ENCODE measurements at regions not wholly inside any gene's neighbourhood (a gene's known extent, or its start where the extent isn't known, plus 50 kb on each side); places are given as distances from the start of the nearest gene placed in this dataset.

- Histone ChIP-seq H3K27ac (ENCODE audit: low read length) (no peak overlapping the region), H3K4me1 (ENCODE audit: insufficient read depth, low read length) (no peaks in the 10 kb centered on the region), H3K27me3 (ENCODE audit: insufficient read depth, low read length) (no peaks in the 10 kb centered on the region), H3K9ac (ENCODE audit: low read depth, low read length) (no peak overlapping the region), H3K4me3 (ENCODE audit: low read length) (no peak overlapping the region), H3K9me3 (ENCODE audit: insufficient read depth, low read depth, low read length) (peaks cover 13% of the 10 kb centered on the region), H3K36me3 (ENCODE audit: insufficient read depth, low read depth, low read length) (no peaks in the 10 kb centered on the region)
These were observed 58.5 kb downstream of the MAIP1 start for GRCh38 chr2:200013906-200014305.

- Histone ChIP-seq H3K4me1 (ENCODE audit: insufficient read depth, low read length) (0 out of 2 replicates have a peak, but pooled peaks cover 3% of the 10 kb centered on the region), H3K9me3 (ENCODE audit: insufficient read depth, low read depth, low read length) (peaks cover 5% of the 10 kb centered on the region; the same call in 1 of the 2 replicates), H3K4me3 (ENCODE audit: low read length) (no peak overlapping the region), H3K36me3 (ENCODE audit: insufficient read depth, low read depth, low read length) (no peaks in the 10 kb centered on the region), H3K27me3 (ENCODE audit: insufficient read depth, low read length) (no peaks in the 10 kb centered on the region), H3K9ac (ENCODE audit: low read depth, low read length) (no peak overlapping the region), H3K27ac (ENCODE audit: low read length) (no peak overlapping the region)
These were observed 66.2 kb downstream of the MAIP1 start for GRCh38 chr2:200021449-200022114.

- no peak overlapping the region for H3K9ac ChIP-seq (ENCODE audit: low read depth, low read length)
- no peaks in the 10 kb centered on the region for H3K9me3 ChIP-seq (ENCODE audit: insufficient read depth, low read depth, low read length)
- no peaks in the 10 kb centered on the region for H3K27me3 ChIP-seq (ENCODE audit: insufficient read depth, low read length)
- H3K4me3 ChIP-seq (ENCODE audit: low read length) = no peak overlapping the region
- 0 out of 2 replicates have a peak, but pooled peaks cover 3% of the 10 kb centered on the region for H3K4me1 ChIP-seq (ENCODE audit: insufficient read depth, low read length)
- H3K36me3 ChIP-seq (ENCODE audit: insufficient read depth, low read depth, low read length) = no peaks in the 10 kb centered on the region
- no peak overlapping the region for H3K27ac ChIP-seq (ENCODE audit: low read length)
These were observed 67.1 kb downstream of the MAIP1 start for GRCh38 chr2:200022511-200022910.

- Histone ChIP-seq H3K27me3 (ENCODE audit: insufficient read depth, low read length) (no peaks in the 10 kb centered on the region), H3K9ac (ENCODE audit: low read depth, low read length) (no peak overlapping the region), H3K9me3 (ENCODE audit: insufficient read depth, low read depth, low read length) (no peaks in the 10 kb centered on the region), H3K4me1 (ENCODE audit: insufficient read depth, low read length) (0 out of 2 replicates have a peak, but pooled peaks cover 3% of the 10 kb centered on the region), H3K27ac (ENCODE audit: low read length) (no peak overlapping the region), H3K4me3 (ENCODE audit: low read length) (no peak overlapping the region), H3K36me3 (ENCODE audit: insufficient read depth, low read depth, low read length) (no peaks in the 10 kb centered on the region)
These were observed 68.2 kb downstream of the MAIP1 start for GRCh38 chr2:200023570-200023969.

DNA sequence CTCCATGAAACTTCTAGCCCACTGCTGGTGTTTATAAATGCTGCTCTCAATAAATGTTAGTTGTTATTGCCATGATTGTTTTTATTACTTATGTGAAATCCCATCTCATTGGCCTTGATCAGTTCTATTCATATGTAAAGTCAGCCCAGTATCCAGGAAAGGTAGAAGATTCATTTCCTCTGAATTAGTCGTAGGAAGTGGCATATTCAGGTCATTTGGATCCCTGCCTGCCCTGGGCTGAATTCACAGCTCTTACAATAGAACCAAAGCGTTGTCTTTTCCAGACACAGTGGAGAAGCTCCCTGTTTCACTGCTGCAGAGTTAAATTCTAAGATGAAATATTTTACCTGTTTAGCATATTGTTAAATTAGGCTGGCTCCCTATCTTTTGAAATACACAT lies 70.3 kb downstream of the MAIP1 start:
- no peak overlapping the region for H3K9ac ChIP-seq (ENCODE audit: low read depth, low read length)
- no peaks in the 10 kb centered on the region for H3K9me3 ChIP-seq (ENCODE audit: insufficient read depth, low read depth, low read length)
- no peak overlapping the region for H3K4me3 ChIP-seq (ENCODE audit: low read length)
- H3K36me3 ChIP-seq (ENCODE audit: insufficient read depth, low read depth, low read length) = no peaks in the 10 kb centered on the region
- 0 out of 2 replicates have a peak, but pooled peaks cover 3% of the 10 kb centered on the region for H3K4me1 ChIP-seq (ENCODE audit: insufficient read depth, low read length)
- H3K27me3 ChIP-seq (ENCODE audit: insufficient read depth, low read length) = no peaks in the 10 kb centered on the region
- H3K27ac ChIP-seq (ENCODE audit: low read length) = no peak overlapping the region

DNA sequence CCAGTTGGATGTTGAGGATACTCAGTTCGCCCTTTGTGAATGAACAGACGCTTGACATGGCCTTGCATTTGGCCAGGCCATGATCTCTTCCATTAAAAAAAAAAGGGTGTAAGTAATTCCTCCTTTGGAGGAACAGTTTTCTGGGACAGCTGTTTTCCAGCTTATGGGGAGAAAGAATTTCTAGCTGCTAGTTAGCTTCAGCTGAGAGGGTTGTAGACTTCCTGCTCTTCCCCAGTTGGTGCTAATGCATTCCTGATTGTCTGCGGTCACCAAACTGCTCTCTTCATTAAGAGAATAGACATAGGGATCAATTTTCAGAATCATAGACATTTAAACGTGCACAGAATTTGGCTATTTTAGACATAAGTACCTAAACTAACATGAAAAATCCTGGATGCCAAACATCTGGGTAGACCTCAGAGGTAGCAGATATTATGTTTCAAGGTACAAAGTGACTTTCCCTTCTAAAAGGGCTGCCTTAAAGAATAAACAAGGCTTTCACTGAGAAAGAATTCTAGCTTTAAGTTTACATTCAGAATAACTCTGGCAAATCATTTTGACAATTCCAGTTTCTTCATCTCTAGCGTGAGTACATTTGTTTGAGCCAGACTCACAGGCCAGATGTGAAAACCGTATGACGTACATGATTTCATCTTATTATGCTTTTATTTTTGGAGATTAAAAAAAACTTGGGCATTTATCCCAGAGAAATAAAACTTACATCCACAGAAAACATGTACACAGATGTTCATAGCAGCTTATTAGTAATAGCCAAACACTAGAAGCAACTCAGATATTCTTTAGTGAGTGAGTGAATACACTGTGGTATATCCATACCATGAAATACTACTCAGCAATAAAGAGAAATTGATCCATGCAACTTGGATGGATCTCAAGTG lies 71.2 kb downstream of the MAIP1 start:
- H3K27me3 ChIP-seq (ENCODE audit: insufficient read depth, low read length) = no peaks in the 10 kb centered on the region
- H3K27ac ChIP-seq (ENCODE audit: low read length) = no peak overlapping the region
- no peaks in the 10 kb centered on the region for H3K36me3 ChIP-seq (ENCODE audit: insufficient read depth, low read depth, low read length)
- H3K9ac ChIP-seq (ENCODE audit: low read depth, low read length) = no peak overlapping the region
- no peak overlapping the region for H3K4me3 ChIP-seq (ENCODE audit: low read length)
- H3K4me1 ChIP-seq (ENCODE audit: insufficient read depth, low read length) = 0 out of 2 replicates have a peak, but pooled peaks cover 3% of the 10 kb centered on the region
- H3K9me3 ChIP-seq (ENCODE audit: insufficient read depth, low read depth, low read length) = no peaks in the 10 kb centered on the region

- no peaks in the 10 kb centered on the region; the same call in 1 of the 2 replicates for H3K9me3 ChIP-seq (ENCODE audit: insufficient read depth, low read depth, low read length)
- H3K4me3 ChIP-seq (ENCODE audit: low read length) = no peak overlapping the region
- no peak overlapping the region for H3K27ac ChIP-seq (ENCODE audit: low read length)
- H3K9ac ChIP-seq (ENCODE audit: low read depth, low read length) = no peak overlapping the region
- no peaks in the 10 kb centered on the region for H3K27me3 ChIP-seq (ENCODE audit: insufficient read depth, low read length)
- no peaks in the 10 kb centered on the region for H3K36me3 ChIP-seq (ENCODE audit: insufficient read depth, low read depth, low read length)
- H3K4me1 ChIP-seq (ENCODE audit: insufficient read depth, low read length) = 0 out of 2 replicates have a peak, but pooled peaks cover 3% of the 10 kb centered on the region
These were observed 73.6 kb downstream of the MAIP1 start for GRCh38 chr2:200028998-200029397.

DNA sequence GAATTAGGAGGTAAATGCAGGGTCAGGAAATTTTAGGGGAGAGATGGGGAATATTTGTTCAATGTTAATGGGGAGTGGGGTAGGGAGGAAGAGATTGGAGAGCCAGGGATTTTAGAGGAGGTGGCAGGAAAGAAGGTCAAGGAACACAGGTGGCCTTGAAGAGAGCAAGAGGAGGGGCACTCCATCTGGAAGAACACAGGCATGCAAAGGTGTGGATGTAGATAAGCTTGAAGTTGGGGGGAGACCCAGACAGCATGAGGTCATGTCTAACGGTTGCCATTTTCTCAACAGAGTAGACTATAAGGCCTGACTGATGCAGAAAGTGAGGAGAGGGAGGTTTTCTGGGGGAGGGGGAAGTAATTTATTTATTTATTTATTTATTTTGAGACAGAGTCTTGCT lies 77.5 kb downstream of the MAIP1 start:
- H3K4me1 ChIP-seq (ENCODE audit: insufficient read depth, low read length) = no peaks in the 10 kb centered on the region
- no peak overlapping the region for H3K9ac ChIP-seq (ENCODE audit: low read depth, low read length)
- H3K27me3 ChIP-seq (ENCODE audit: insufficient read depth, low read length) = no peaks in the 10 kb centered on the region
- no peaks in the 10 kb centered on the region; the same call in 1 of the 2 replicates for H3K9me3 ChIP-seq (ENCODE audit: insufficient read depth, low read depth, low read length)
- H3K36me3 ChIP-seq (ENCODE audit: insufficient read depth, low read depth, low read length) = no peaks in the 10 kb centered on the region
- H3K4me3 ChIP-seq (ENCODE audit: low read length) = no peak overlapping the region
- no peak overlapping the region for H3K27ac ChIP-seq (ENCODE audit: low read length)

- H3K27ac ChIP-seq (ENCODE audit: low read length) = no peak overlapping the region
- no peak overlapping the region for H3K4me3 ChIP-seq (ENCODE audit: low read length)
- H3K27me3 ChIP-seq (ENCODE audit: insufficient read depth, low read length) = no peaks in the 10 kb centered on the region
- no peaks in the 10 kb centered on the region; the same call in 1 of the 2 replicates for H3K9me3 ChIP-seq (ENCODE audit: insufficient read depth, low read depth, low read length)
- no peaks in the 10 kb centered on the region for H3K4me1 ChIP-seq (ENCODE audit: insufficient read depth, low read length)
- no peaks in the 10 kb centered on the region for H3K36me3 ChIP-seq (ENCODE audit: insufficient read depth, low read depth, low read length)
- no peak overlapping the region for H3K9ac ChIP-seq (ENCODE audit: low read depth, low read length)
These were observed 78.5 kb downstream of the MAIP1 start for GRCh38 chr2:200033929-200034328.

- Histone ChIP-seq H3K4me3 (ENCODE audit: low read length) (no peak overlapping the region), H3K4me1 (ENCODE audit: insufficient read depth, low read length) (peaks cover 4% of the 10 kb centered on the region), H3K27me3 (ENCODE audit: insufficient read depth, low read length) (no peaks in the 10 kb centered on the region), H3K27ac (ENCODE audit: low read length) (no peak overlapping the region), H3K9me3 (ENCODE audit: insufficient read depth, low read depth, low read length) (no peaks in the 10 kb centered on the region; the same call in 1 of the 2 replicates), H3K9ac (ENCODE audit: low read depth, low read length) (no peak overlapping the region), H3K36me3 (ENCODE audit: insufficient read depth, low read depth, low read length) (no peaks in the 10 kb centered on the region)
These were observed 79.4 kb downstream of the MAIP1 start for GRCh38 chr2:200034816-200035215.

DNA sequence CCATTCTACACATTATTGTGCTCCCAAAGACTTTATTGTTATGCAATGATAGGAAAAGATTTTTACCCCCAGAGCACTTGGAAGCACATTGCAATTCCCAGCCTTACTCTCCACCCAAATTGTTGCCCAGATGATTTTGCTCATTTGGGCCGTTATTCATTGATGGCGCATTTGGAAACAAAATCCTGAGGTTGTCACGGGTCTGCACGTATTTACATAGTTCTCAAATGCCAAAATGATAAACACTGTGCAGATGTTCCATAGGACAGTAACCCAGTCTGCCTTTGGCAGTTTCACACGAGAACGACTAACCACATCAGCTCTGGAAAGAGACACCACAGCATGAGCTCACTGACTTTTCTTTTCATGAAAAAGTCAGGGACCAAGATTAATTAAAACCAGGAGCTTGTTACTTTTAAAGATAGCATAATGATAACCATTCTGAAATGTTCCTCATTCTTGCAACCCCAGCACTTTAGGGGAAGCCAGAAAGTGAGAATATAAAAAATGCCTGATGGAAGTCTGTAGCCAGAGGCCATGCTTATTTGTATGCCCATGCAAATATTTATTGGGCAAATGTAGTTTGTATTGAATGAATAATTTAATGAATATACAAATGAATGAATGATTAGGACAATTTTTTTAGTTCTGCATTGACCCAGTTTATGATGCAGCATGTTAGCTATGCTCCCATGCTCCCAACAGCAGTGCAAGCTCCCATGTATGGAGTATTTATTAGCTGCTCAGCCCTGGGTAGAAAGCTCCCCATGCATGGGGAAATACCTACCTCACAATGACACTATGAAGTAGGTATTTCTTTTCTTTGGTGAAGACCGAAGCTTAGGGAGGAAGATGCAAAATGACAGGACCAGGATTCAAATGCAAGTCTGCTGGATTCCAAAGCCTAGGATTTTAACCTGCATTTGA lies 84.6 kb downstream of the MAIP1 start:
- H3K9me3 ChIP-seq (ENCODE audit: insufficient read depth, low read depth, low read length) = peaks cover 12% of the 10 kb centered on the region
- no peaks in the 10 kb centered on the region for H3K27me3 ChIP-seq (ENCODE audit: insufficient read depth, low read length)
- H3K9ac ChIP-seq (ENCODE audit: low read depth, low read length) = no peak overlapping the region
- H3K4me1 ChIP-seq (ENCODE audit: insufficient read depth, low read length) = peaks cover 13% of the 10 kb centered on the region
- H3K36me3 ChIP-seq (ENCODE audit: insufficient read depth, low read depth, low read length) = no peaks in the 10 kb centered on the region
- H3K27ac ChIP-seq (ENCODE audit: low read length) = no peak overlapping the region
- no peak overlapping the region for H3K4me3 ChIP-seq (ENCODE audit: low read length)

Data from iPS-20b (cell line).